Small intestine (tissue), 7 donors: ENCODE measurements at regions not wholly inside any gene's neighbourhood (a gene's known extent, or its start where the extent isn't known, plus 50 kb on each side); places are given as distances from the start of the nearest gene placed in this dataset.

Experiments used
- DNase-seq, 2 donors: peaks; one replicate each; pipeline versions ENCODE4 v3.0.0 to v3.0.0-alpha.2; 2013
- FAIRE-seq: peaks from 2 replicates; lab custom pipeline; 2012; peaks lifted over from hg19 to GRCh38; lab: Jason Lieb, UNC
- H3K27ac ChIP-seq, 3 donors: one replicate each; pipeline ENCODE4 v1.5.1; 2013; ENCODE audit warnings: low read length in 2 of 3, mild to moderate bottlenecking in 2 of 3, control low read depth in 1 of 3, inconsistent platforms in 1 of 3, low read depth in 1 of 3, moderate library complexity in 1 of 3
- H3K27me3 ChIP-seq, 3 donors: one replicate each; pipeline ENCODE4 v1.6.1; 2013; ENCODE audit warnings: low read length in 3 of 3, inconsistent platforms in 1 of 3; ENCODE audit not compliant: control insufficient read depth in 3 of 3, insufficient read depth in 3 of 3
- H3K36me3 ChIP-seq, 3 donors: one replicate each; pipeline ENCODE4 v1.6.1; 2013; ENCODE audit warnings: low read length in 3 of 3, inconsistent platforms in 1 of 3, low read depth in 1 of 3, mild to moderate bottlenecking in 1 of 3, moderate library complexity in 1 of 3; ENCODE audit not compliant: control insufficient read depth in 3 of 3, insufficient read depth in 2 of 3
- H3K4me1 ChIP-seq, 3 donors: one replicate each; pipeline ENCODE4 v1.6.1; 2013; ENCODE audit warnings: low read length in 2 of 3, inconsistent platforms in 1 of 3, low read depth in 1 of 3, mild to moderate bottlenecking in 1 of 3, moderate library complexity in 1 of 3; ENCODE audit not compliant: control insufficient read depth in 3 of 3, insufficient read depth in 2 of 3
- H3K4me3 ChIP-seq, 3 donors: one replicate each; pipeline ENCODE4 v1.5.1; 2013; ENCODE audit warnings: low read length in 3 of 3, control low read depth in 1 of 3, inconsistent platforms in 1 of 3, low read depth in 1 of 3, mild to moderate bottlenecking in 1 of 3, moderate library complexity in 1 of 3
- H3K9me3 ChIP-seq, 2 donors: one replicate each; pipeline ENCODE4 v1.6.1; 2013; ENCODE audit warnings: low read depth in 1 of 2, low read length in 1 of 2; ENCODE audit not compliant: control insufficient read depth in 2 of 2, insufficient read depth in 1 of 2
- WGBS, 3 donors: extraction: QIAGEN DNeasy Blood & Tissue Kit; methylation state at CpG; one replicate each; pipeline ENCODE4 v1.1.7; 2013; 5-methylcytosine and 5-hydroxymethylcytosine counted together
- donor health status: healthy with polysubstance abuse.
- donor health status: control.
- donor health status: control.
- donor health status: Bipolar disorder and iron deficiency.
- donor health status: healthy.

- Histone ChIP-seq H3K9me3 (no peaks in the 10 kb centered on the region), H3K27ac (no peak overlapping the region), H3K4me1 (no peaks in the 10 kb centered on the region), H3K4me3 (no peak overlapping the region), H3K36me3 (no peaks in the 10 kb centered on the region), H3K27me3 (peaks cover 0 to 5% (median 0%) of the 10 kb centered on the region in 3 donors)
- DNase-seq: no peak
- 65 to 77% (median 69%) methylated on average over 2 of the region's 2 CpGs for WGBS, 3 donors
- FAIRE-seq: no peak
Observed at GRCh38 chr10:90347239-90347638, 510.6 kb downstream of the HTR7 start.

DNA sequence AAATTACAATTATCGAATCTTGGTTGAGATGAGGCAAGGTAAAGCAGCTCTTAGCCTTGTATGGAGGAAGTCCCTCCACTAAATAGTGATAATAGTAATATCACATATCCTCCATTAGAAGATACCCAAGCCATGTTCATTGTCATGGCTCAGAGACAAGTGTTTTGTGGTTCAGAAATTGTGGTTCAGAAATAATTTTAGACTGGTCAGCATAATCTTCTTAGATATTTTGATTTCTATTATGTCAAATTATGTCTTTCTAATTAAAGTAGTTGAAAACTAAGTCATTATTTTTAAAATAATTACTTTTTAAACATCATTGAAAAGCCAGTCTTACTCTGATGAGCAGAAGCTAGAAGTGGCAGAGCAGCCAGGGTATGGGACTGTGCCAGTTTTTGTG lies 507.7 kb downstream of the HTR7 start:
- Histone ChIP-seq H3K9me3 (no peaks in the 10 kb centered on the region), H3K27me3 (peaks cover 0 to 2% (median 0%) of the 10 kb centered on the region in 3 donors), H3K36me3 (no peaks in the 10 kb centered on the region), H3K27ac (no peak overlapping the region), H3K4me1 (no peaks in the 10 kb centered on the region), H3K4me3 (no peak overlapping the region)
- WGBS, 3 donors: 80 to 95% (median 89%) methylated on average over 1 of the region's 1 CpG
- DNase-seq (no peak), FAIRE-seq (no peak)

- Histone ChIP-seq H3K27me3 (peaks cover 0 to 2% (median 0%) of the 10 kb centered on the region in 3 donors), H3K4me1 (no peaks in the 10 kb centered on the region), H3K36me3 (no peaks in the 10 kb centered on the region), H3K4me3 (no peak overlapping the region), H3K27ac (no peak overlapping the region), H3K9me3 (no peaks in the 10 kb centered on the region)
- FAIRE-seq: no peak
- DNase-seq: peak in 1 of 2 donors; percentile 3
- WGBS, 3 donors: 39 to 66% (median 49%) methylated on average over 7 of the region's 7 CpGs
Observed at GRCh38 chr10:90352288-90352687, 505.6 kb downstream of the HTR7 start.

GRCh38 chr10:90354914-90355313 lies 502.9 kb downstream of the HTR7 start:
- no peak for FAIRE-seq
- Histone ChIP-seq H3K36me3 (no peaks in the 10 kb centered on the region), H3K27ac (no peak overlapping the region), H3K9me3 (no peaks in the 10 kb centered on the region), H3K27me3 (no peaks in the 10 kb centered on the region), H3K4me3 (no peak overlapping the region), H3K4me1 (no peaks in the 10 kb centered on the region)
- WGBS, 3 donors: 76 to 83% (median 81%) methylated on average over 4 of the region's 4 CpGs
- no peak for DNase-seq

DNA sequence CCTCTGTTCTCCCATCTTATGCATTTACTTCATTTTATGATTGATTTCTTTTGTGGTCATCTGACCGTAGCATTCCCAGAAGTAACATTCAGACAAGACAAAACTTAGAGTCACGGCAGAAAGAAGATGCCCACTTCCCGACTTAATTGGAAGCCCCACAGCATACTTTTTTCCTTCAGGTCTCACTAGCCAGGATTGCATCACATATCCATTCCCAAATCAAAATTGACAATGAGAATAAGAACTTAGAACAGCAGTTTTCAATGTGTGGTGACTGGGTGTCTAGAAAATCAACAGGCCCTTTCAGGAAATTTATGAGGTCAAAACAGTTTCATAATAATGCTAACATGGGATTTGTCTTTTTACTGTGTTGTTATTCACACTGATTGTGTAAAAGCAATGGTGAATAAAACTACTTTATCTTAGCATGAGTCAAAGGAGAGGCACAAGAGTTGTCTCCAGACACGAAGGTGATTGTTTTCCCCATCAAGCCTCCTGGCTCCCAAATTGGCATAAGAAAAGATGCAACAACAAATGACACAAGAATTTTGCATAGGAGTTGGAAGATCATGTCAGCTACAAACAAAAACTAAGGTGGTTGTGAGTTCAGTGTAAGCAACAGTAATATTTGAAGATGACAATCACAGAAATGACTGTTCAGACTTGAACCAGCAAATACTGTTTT lies 493.9 kb downstream of the HTR7 start:
- FAIRE-seq: no peak
- no peaks in the 10 kb centered on the region for H3K27me3 ChIP-seq
- 76 to 81% (median 76%) methylated on average over 4 of the region's 4 CpGs for WGBS, 3 donors

DNA sequence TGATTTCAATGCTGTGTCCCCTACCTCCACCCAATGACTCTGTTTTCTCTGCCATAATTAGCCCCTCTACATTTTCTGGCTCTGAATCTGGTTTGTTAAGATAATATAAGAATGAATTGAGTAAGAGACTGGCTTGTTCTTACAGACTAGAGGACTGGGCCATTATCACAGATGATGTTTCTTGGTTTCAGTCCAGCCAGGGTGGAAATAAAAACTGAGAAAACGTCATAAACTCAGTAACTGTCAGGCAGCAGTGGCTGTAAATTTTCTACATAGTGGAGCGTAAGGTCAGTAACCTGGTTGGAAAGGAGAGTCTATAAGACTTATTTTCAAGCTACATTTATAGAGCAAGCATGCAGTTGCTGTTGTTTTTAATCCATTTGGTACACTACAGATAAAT lies 485.4 kb downstream of the HTR7 start:
- DNase-seq (peak in 1 of 2 donors; percentile 26), FAIRE-seq (no peak)

More for the DNA sequence above, 493.9 kb downstream of the HTR7 start:
- no peak overlapping the region for H3K27ac ChIP-seq
- no peaks in the 10 kb centered on the region for H3K9me3 ChIP-seq
- no peaks in the 10 kb centered on the region for H3K4me1 ChIP-seq
- H3K4me3 ChIP-seq: no peak overlapping the region
- DNase-seq: no peak
- no peaks in the 10 kb centered on the region for H3K36me3 ChIP-seq

GRCh38 chr10:90373911-90374310 lies 483.9 kb downstream of the HTR7 start:
- H3K27me3 ChIP-seq: peaks cover 0 to 6% (median 0%) of the 10 kb centered on the region in 3 donors
- FAIRE-seq (no peak), DNase-seq (no peak)
- H3K4me1 ChIP-seq: no peaks in the 10 kb centered on the region
- no peak overlapping the region for H3K27ac ChIP-seq
- WGBS, 3 donors: 81 to 86% (median 81%) methylated on average over 1 of the region's 1 CpG
- no peaks in the 10 kb centered on the region for H3K36me3 ChIP-seq
- no peaks in the 10 kb centered on the region for H3K9me3 ChIP-seq
- H3K4me3 ChIP-seq: no peak overlapping the region

More for the DNA sequence above, 485.4 kb downstream of the HTR7 start:
- 45 to 54% (median 47%) methylated on average over 2 of the region's 2 CpGs for WGBS, 3 donors
- Histone ChIP-seq H3K4me1 (no peaks in the 10 kb centered on the region), H3K27me3 (peaks cover 0 to 6% (median 0%) of the 10 kb centered on the region in 3 donors), H3K4me3 (no peak overlapping the region), H3K9me3 (no peaks in the 10 kb centered on the region), H3K27ac (no peak overlapping the region), H3K36me3 (no peaks in the 10 kb centered on the region)

GRCh38 chr10:90378524-90379076 lies 479.2 kb downstream of the HTR7 start:
- peaks cover 0 to 6% (median 0%) of the 10 kb centered on the region in 3 donors for H3K27me3 ChIP-seq
- DNase-seq (no peak), FAIRE-seq (no peak)
- no peaks in the 10 kb centered on the region for H3K4me1 ChIP-seq
- H3K27ac ChIP-seq: no peak overlapping the region
- H3K36me3 ChIP-seq: no peaks in the 10 kb centered on the region
- 81 to 89% (median 87%) methylated on average over 3 of the region's 3 CpGs for WGBS, 3 donors
- H3K9me3 ChIP-seq: no peaks in the 10 kb centered on the region
- H3K4me3 ChIP-seq: no peak overlapping the region
